HepG2 (cell line): ENCODE measurements at regions not wholly inside any gene's neighbourhood (a gene's known extent, or its start where the extent isn't known, plus 50 kb on each side); places are given as distances from the start of the nearest gene placed in this dataset.

ENCODE experiments used
- ATAC-seq: fragments of 200-7000 bp; cut with Tn5 transposase; 3 replicates; pipeline ENCODE4 v1.9.1; 2020; ENCODE audit warnings: mild to moderate bottlenecking, moderate library complexity
- BruUV-seq: library from RNA; stranded (reverse); fragments of 400-500 nt; replicated peaks from 2 replicates; lab custom pipeline; 2021; lab: Mats Ljungman, UMichigan
- CTCF ChIA-PET: fragments of 300-600 bp; formaldehyde crosslinking; extraction: SDS; loops from one replicate; lab custom pipeline; 2021; ENCODE audit warnings: low total read pairs, inconsistent platforms, low intra/inter-chr PET ratio; lab: Yijun Ruan, JAX
- POLR2A ChIA-PET: fragments of 350-600 bp; sonication (Branson Sonifier 250); formaldehyde crosslinking; loops from one replicate; lab custom pipeline; 2020; ENCODE audit warnings: antibody characterized with exemption, inconsistent platforms; lab: Yijun Ruan, JAX
- DNase-seq: peaks from one replicate; pipeline ENCODE4 v3.0.0-alpha.2; 2015; ENCODE audit warnings: low spot score
- FAIRE-seq: peaks from 3 replicates; lab custom pipeline; 2011; peaks lifted over from hg19 to GRCh38; lab: Jason Lieb, UNC
- H2AFZ ChIP-seq: one replicate; pipeline ENCODE4 v1.6.1; 2011; ENCODE audit warnings: low read length, inconsistent platforms
- H3K27ac ChIP-seq: fragments of 300-600 bp; 3 replicates; pipeline ENCODE4 v1.8.0; 2011; ENCODE audit warnings: mixed run types, mild to moderate bottlenecking, mixed read lengths, low read length, inconsistent platforms; ENCODE audit not compliant: insufficient read depth; ENCODE audit errors: extremely low read length
- H3K27me3 ChIP-seq, 2 experiments: fragments of 200-600 bp in 1 of 2; 2 replicates in 1 of 2; 3 replicates in 1 of 2; pipeline versions ENCODE4 v1.6.0 to v1.8.0; 2011; ENCODE audit warnings: low read length in 2 of 2, mild to moderate bottlenecking in 2 of 2, moderate library complexity in 2 of 2, inconsistent platforms in 1 of 2; ENCODE audit not compliant: insufficient read depth in 2 of 2, control insufficient read depth in 1 of 2
- H3K36me3 ChIP-seq, 2 experiments: fragments of 200-600 bp in 1 of 2; replicated peaks in 1 of 2; 2 replicates in 1 of 2; 3 replicates in 1 of 2; pipeline versions ENCODE4 v1.5.1 to v1.8.0; 2011; ENCODE audit warnings: low read length in 2 of 2, inconsistent platforms in 1 of 2; ENCODE audit not compliant: insufficient read depth in 2 of 2, control insufficient read depth in 1 of 2
- H3K4me1 ChIP-seq: 2 replicates; pipeline ENCODE4 v1.5.1; 2012; ENCODE audit warnings: low read length, inconsistent platforms; ENCODE audit not compliant: insufficient read depth
- H3K4me2 ChIP-seq: 2 replicates; pipeline ENCODE4 v1.6.0; 2011; ENCODE audit warnings: low read depth, low read length, inconsistent platforms
- H3K4me3 ChIP-seq, 3 experiments: fragments of 200-600 bp in 1 of 3; sonication (generic), shearing (Covaris generic) in 1 of 3; replicated peaks in 1 of 3; 2 replicates each; pipeline ENCODE4 v1.5.1; 2011 to 2016; ENCODE audit warnings: low read length in 3 of 3, inconsistent platforms in 2 of 3, low read depth in 2 of 3, mild to moderate bottlenecking in 2 of 3, control low read depth in 1 of 3, mixed read lengths in 1 of 3; ENCODE audit not compliant: insufficient read depth in 1 of 3
- H3K79me2 ChIP-seq: one replicate; pipeline ENCODE4 v1.6.1; 2011; ENCODE audit warnings: low read length, inconsistent platforms; ENCODE audit not compliant: insufficient read depth
- H3K9ac ChIP-seq: 2 replicates; pipeline ENCODE4 v1.6.0; 2011; ENCODE audit warnings: mild to moderate bottlenecking, low read depth, low read length, inconsistent platforms; ENCODE audit not compliant: insufficient read depth
- H3K9me3 ChIP-seq: 2 replicates; pipeline ENCODE4 v1.5.1; 2012; ENCODE audit warnings: mild to moderate bottlenecking, low read length
- H4K20me1 ChIP-seq: 2 replicates; pipeline ENCODE4 v1.6.0; 2011; ENCODE audit warnings: inconsistent platforms, mild to moderate bottlenecking, low read length, moderate library complexity; ENCODE audit not compliant: insufficient read depth
- ATF7 ChIP-seq, 2 experiments: fragments of 450-650 bp in 1 of 2; sonication (generic) in 1 of 2; formaldehyde crosslinking in 1 of 2; IDR thresholded peaks; 2 replicates each; pipeline versions ENCODE4 v1.4.0 to v1.6.1; 2016 to 2020; ENCODE audit warnings: antibody characterized with exemption in 1 of 2, mild to moderate bottlenecking in 1 of 2, missing genetic modification reagents in 1 of 2
- FOXA3 ChIP-seq: IDR thresholded peaks from 2 replicates; pipeline ENCODE4 v1.6.1; 2016; ENCODE audit warnings: missing genetic modification reagents, missing compliant biosample characterization
- HHEX ChIP-seq: IDR thresholded peaks from 2 replicates; pipeline ENCODE4 v1.6.1; 2016; ENCODE audit warnings: control low read depth
- JUN ChIP-seq: sonication (generic); formaldehyde crosslinking; IDR thresholded peaks from 2 replicates; pipeline ENCODE4 v1.4.0; 2020; ENCODE audit warnings: mild to moderate bottlenecking, missing genetic modification reagents
- MAFF ChIP-seq: IDR thresholded peaks from 2 replicates; pipeline ENCODE4 v1.6.1; 2011; ENCODE audit warnings: low read depth, low read length, improper control_type of control experiment
- MAFK ChIP-seq, 2 experiments: IDR thresholded peaks in 1 of 2; conservative IDR thresholded peaks in 1 of 2; 2 replicates each; pipeline ENCODE4 v1.6.1; 2011; ENCODE audit warnings: improper control_type of control experiment in 2 of 2, low read length in 2 of 2
- NFE2 ChIP-seq: sonication (generic); formaldehyde crosslinking; IDR thresholded peaks from 2 replicates; pipeline ENCODE4 v1.4.0; 2020; ENCODE audit warnings: missing genetic modification reagents
- PREB ChIP-seq: sonication (generic); formaldehyde crosslinking; IDR thresholded peaks from 2 replicates; pipeline ENCODE4 v1.4.0; 2020; ENCODE audit warnings: missing genetic modification reagents
- YEATS4 ChIP-seq: sonication (generic); formaldehyde crosslinking; IDR thresholded peaks from 2 replicates; pipeline ENCODE4 v1.4.0; 2020; ENCODE audit warnings: missing genetic modification reagents, borderline replicate concordance
- ZKSCAN1 ChIP-seq: fragments of 150-350 bp; IDR thresholded peaks from 2 replicates; pipeline ENCODE4 v1.6.1; 2014; ENCODE audit warnings: low read length
- ZNF276 ChIP-seq: sonication (generic); formaldehyde crosslinking; IDR thresholded peaks from 2 replicates; pipeline ENCODE4 v1.4.0; 2020; ENCODE audit warnings: mild to moderate bottlenecking, low read depth, missing genetic modification reagents
- ZNF317 ChIP-seq: sonication (generic); formaldehyde crosslinking; IDR thresholded peaks from 2 replicates; pipeline ENCODE4 v1.5.0; 2020; ENCODE audit warnings: mild to moderate bottlenecking, missing genetic modification reagents
- ZNF34 ChIP-seq: sonication (generic); formaldehyde crosslinking; IDR thresholded peaks from 2 replicates; pipeline ENCODE4 v1.4.0; 2020; ENCODE audit warnings: mild to moderate bottlenecking, missing genetic modification reagents, borderline replicate concordance
- ZNF512 ChIP-seq: sonication (generic); formaldehyde crosslinking; IDR thresholded peaks from 2 replicates; pipeline ENCODE4 v1.4.0; 2020; ENCODE audit warnings: mild to moderate bottlenecking, missing genetic modification reagents
- ZNF589 ChIP-seq: sonication (generic); formaldehyde crosslinking; conservative IDR thresholded peaks from 2 replicates; pipeline ENCODE4 v1.8.0; 2022; ENCODE audit warnings: mild to moderate bottlenecking, moderate library complexity, missing genetic modification reagents
- WGBS: methylation state at CpG from one replicate; pipeline ENCODE4 v1.1.6; 2017; ENCODE audit warnings: low lambda C conversion rate; 5-methylcytosine and 5-hydroxymethylcytosine counted together
- in situ Hi-C: cut with HindIII; loops from 2 replicates; pipeline ENCODE4 v1.10.0; 2017; ENCODE audit warnings: low pct_unique_long_range_greater_than_20kb; ENCODE audit not compliant: extremely low pct_ligation_motif_present
- intact Hi-C: fragments of 100-400 bp; cut with micrococcal nuclease; formaldehyde crosslinking; loops from one replicate; pipeline ENCODE4 v1.10.0; 2022; ENCODE audit not compliant: unreplicated experiment

DNA sequence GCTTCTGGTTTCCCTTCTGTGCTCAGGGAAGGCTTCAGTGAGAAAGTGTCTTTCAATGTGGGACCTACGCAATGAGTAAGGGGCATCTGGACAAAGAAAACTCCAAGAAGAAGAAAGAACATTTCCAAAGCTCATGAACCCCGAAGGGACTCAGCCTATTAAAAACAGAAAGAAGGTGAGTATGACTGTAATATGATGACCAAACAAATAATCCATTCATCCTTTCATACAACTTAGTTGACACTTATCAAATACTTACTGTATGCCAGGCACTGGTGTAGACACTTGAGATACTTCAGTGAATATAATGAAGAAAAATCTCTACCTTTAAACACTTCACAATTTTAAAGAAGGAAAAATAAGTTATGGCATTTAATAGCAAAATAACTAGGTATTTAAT, 1054.2 kb upstream of the FOXG1 start:
- DNase-seq (no peak), FAIRE-seq (no peak), ATAC-seq (no peak)
- Histone ChIP-seq H4K20me1 (no peaks in the 10 kb centered on the region), H3K27ac (no peak overlapping the region), H3K79me2 (no peaks in the 10 kb centered on the region), H3K4me3 (no peak overlapping the region), H3K9ac (no peak overlapping the region), H3K36me3 (no peaks in the 10 kb centered on the region), H3K4me2 (no peak overlapping the region), H3K4me1 (no peaks in the 10 kb centered on the region), H2AFZ (no peak overlapping the region), H3K27me3 (no peaks in the 10 kb centered on the region), H3K9me3 (peaks cover 99% of the 10 kb centered on the region)
- in situ Hi-C loops (no loop called here), intact Hi-C loops (no loop called here)
- CTCF ChIA-PET = no interaction called here
- POLR2A ChIA-PET = no interaction called here
- BruUV-seq = no TSS peak
- 15% methylated on average over 2 of the region's 2 CpGs for WGBS
- no peak for TF ChIP-seq PREB (CRISPR knock-in tag)
- TF ChIP-seq MAFF = peak; percentile 63
- TF ChIP-seq ZNF317 (CRISPR knock-in tag) = no peak
- no peak for TF ChIP-seq ZNF276 (CRISPR knock-in tag)
- TF ChIP-seq ZNF589 (CRISPR knock-in tag) = no peak
- no peak for TF ChIP-seq HHEX (CRISPR knock-in tag)
- no peak for TF ChIP-seq FOXA3 (CRISPR knock-in tag)
- no peak for TF ChIP-seq YEATS4 (CRISPR knock-in tag)
- no peak for TF ChIP-seq NFE2 (CRISPR knock-in tag)
- peak; percentile 60 to 69; a peak in 3 of 4 replicates for TF ChIP-seq MAFK (conservative IDR thresholded peaks at IDR 0.05 in 1 of 2, IDR thresholded peaks at IDR 0.05 in 1 of 2; ENCODE audit: low read length in 2 of 2)
- no peak for TF ChIP-seq JUN (CRISPR knock-in tag)
- TF ChIP-seq ATF7 (IDR thresholded peaks at IDR 0.05) = no peak
- no peak for TF ChIP-seq ATF7 (CRISPR knock-in tag; IDR thresholded peaks at IDR 0.05)
- TF ChIP-seq ZNF512 (CRISPR knock-in tag) = no peak
- no peak for TF ChIP-seq ZKSCAN1
- TF ChIP-seq ZNF34 (CRISPR knock-in tag) = no peak
